ENCODE measurements at regions not wholly inside any gene's neighbourhood (a gene's known extent, or its start where the extent isn't known, plus 50 kb on each side); places are given as distances from the start of the nearest gene placed in this dataset.
"Not testable (repeated sequence)": the region's sequence is repeated elsewhere in the genome, so short reads cannot be mapped to it uniquely, and the experiment has no call there.

DNA sequence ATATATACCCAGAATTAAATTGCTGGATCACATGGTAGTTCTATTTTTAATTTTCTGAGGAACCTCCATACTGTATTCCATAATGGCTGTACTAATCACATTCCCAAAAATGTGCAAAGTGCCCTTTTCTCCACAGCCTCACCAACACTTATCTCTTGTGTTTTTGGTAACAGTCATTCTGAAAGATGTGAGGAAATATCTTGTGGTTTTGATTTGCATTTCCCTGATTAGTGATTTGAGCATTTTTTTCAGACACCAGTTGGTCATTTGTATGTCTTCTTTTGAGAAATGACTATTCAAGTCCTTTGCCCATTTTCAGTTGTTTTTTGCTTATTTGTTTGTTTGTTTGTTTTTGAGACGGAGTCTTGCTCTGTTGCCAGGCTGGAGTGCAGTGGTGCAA, 98.1 kb upstream of the SIMC1 start:
- DNase-seq (ENCODE audit: low spot score): not testable (repeated sequence)

DNA sequence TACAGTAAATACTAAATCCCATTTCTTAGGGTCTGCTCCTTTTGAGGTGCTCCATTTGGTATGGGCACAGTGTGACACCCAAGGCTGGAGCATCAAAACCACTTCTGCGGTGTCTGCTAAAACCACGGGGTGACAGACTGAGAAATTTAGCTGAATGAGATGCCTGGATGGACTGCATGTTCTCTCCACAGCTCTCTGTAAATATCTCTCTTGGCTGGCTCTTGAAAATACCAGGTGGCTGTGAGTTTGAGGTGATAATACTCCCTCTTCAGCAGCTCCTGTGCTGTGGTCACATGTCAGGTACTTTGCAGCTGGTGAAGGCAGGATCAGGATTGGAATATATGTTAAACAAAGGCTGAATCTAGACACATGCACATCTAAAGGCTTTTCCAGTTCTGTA, 93.7 kb upstream of the SIMC1 start:
- no peak for DNase-seq (ENCODE audit: low spot score)

DNA sequence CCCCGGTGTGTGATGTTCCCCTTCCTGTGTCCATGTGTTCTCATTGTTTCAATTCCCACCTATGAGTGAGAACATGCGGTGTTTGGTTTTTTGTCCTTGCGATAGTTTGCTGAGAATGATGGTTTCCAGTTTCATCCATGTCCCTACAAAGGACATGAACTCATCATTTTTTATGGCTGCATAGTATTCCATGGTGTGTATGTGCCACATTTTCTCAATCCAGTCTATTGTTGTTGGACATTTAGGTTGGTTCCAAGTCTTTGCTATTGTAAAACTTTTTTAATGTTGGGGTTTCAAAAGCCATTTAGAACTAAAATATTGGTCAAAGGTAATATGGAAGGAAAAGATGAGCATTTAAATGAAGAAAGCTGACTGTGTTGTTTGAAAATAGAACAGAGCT, 88.3 kb upstream of the SIMC1 start:
- DNase-seq (ENCODE audit: low spot score): not testable (repeated sequence)

DNA sequence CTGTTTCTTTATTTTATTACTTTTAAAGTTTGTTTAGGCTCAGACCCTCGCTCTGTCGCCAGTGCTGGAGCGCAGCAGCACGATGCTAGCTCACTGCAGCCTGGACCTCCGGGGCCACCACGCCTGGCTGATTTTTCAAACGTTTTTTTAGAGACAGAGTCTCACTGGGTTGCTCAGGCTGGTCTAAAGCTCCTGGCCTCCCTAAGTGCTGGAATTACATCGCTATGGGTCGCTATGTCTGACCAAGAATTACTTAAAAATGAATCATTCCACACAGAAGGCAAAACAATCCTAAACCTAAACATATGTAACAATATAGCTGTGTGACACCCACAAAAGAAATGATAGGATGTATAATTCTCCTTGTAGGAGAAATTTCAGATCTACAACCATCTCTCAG, 86.9 kb upstream of the SIMC1 start:
- DNase-seq (ENCODE audit: low spot score): no peak

DNA sequence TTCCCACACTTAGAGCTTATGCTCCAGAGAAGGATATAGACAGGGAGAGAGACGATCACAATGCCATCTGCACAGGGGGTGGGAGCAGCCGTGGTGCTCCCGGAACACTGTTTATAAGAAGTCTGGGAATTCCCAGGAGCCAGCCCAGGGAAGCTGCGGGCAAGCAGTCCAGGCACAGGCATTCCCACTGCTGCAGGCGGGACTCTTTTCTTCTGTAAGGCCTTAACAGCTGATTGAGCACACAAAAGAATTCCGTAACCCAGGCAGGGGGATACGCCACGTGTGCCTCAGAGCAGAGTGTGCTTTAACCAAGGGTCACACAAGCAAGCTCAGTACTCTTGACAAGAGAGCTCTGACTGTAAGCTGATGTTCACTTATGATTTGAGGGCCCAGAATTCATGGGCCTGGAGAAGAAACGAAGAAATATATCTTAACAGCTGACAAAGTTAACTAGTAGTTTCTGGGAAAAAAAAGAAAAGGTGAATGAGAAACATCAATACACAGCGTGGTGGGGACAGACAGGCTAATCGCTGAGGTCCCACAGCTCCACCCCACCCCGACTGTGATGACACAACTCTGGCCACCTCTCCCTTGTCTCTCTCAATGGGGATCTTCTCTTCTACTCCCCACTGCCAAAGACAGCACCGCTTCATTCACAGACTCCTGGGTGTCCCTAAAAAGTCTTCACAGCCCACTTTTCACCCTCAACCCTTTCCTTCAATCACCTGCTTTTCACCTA, 85.9 kb upstream of the SIMC1 start:
- peak; percentile 77 for DNase-seq (ENCODE audit: low spot score)

DNA sequence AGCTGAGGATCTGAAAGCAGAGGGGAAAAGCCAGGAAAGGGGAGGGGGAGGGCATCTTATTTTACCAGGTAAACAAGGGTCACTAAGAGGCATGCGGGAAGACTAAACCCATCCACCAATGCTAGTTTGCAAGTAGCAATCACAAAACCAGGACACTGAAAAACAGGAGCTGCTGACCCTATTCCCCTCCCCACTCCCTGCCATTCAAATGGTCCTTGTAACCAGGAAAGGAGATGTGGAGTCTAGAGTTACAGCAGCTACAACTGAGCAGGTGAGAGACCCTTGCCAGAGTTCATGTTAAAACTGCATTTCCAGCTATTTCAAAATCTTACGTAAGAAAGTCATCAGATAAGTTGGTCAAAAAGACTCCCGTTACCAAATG, 85.3 kb upstream of the SIMC1 start:
- no peak for DNase-seq (ENCODE audit: low spot score)

DNA sequence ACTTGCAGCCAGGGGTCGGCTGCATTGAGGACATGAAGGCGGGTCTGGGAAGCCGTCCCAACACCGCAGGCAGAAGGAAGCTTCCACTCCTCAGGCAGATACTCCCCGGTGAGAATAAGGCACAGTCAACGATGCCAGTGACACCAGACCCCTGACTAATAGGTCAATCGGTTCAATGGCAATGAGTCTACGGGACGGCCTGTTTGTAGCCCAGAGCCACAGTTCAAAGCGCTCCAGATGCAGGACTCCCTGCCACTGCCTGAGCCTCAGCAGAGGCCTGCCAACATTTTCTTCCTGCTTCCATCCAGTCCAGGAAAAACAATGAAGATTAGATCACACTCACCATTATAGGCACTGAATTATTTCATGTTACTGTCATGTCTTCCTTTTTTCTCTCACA, 84.5 kb upstream of the SIMC1 start:
- no peak for DNase-seq (ENCODE audit: low spot score)

DNA sequence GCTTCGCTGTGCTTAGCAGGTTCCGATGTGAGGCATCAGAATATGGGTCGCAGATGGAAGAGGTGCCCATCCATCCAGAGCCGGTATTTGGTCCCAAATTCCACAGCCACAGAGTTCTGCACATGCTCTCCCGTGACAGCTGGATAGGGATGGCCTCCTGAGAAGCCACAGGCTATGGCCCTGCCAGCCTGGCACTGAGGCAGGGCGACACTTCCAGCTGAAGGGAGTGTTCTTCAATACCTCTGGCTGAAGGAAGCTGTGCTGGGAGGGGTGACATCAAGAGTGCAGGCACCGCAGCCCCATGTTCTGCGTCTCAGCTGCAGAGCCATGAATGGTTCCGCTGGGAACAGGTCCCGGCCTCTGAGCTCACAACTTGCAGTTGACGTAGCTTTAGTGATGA, 83.4 kb upstream of the SIMC1 start:
- no peak for DNase-seq (ENCODE audit: low spot score)

DNA sequence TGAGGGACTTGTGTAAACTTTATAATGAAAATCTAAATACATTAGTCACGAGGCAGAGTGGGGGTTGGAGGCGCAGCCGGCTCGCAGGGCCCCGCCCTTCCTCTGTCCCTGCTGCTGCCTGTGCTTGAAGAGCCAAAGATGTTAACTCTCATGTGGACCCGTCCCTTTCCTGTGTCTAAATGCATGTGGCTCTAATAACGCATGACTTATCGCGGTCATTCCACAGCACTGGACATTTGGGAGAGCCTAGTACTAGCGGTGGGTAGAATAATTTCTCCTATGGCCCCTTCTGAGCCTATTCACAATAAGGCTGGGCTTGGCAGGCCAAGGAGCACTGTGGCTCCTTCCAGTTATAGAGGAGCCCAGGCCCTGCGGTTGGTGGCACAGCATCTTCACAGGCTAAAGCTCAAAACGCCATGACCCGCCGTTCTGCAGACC, 82.3 kb upstream of the SIMC1 start:
- no peak for DNase-seq (ENCODE audit: low spot score)

DNA sequence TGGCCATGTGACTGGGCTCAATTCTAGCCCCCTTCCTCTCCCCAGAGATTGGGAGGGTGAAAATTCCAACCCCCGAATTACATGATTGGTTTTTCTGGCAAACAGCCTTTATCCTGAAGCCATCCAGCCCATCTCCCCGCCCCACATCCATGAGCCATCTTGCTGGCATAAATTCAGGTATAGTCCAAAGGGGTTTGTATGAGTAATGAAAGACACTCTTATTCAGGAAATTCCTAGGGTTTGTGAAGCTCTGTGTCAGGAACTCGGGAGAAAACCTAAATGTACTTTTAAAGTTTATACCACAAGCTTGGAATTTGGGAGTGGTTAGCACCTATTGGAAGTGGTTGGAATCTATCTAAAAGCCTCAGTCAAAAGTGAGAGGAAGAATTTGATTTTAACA, 80.6 kb upstream of the SIMC1 start:
- DNase-seq (ENCODE audit: low spot score): no peak

DNA sequence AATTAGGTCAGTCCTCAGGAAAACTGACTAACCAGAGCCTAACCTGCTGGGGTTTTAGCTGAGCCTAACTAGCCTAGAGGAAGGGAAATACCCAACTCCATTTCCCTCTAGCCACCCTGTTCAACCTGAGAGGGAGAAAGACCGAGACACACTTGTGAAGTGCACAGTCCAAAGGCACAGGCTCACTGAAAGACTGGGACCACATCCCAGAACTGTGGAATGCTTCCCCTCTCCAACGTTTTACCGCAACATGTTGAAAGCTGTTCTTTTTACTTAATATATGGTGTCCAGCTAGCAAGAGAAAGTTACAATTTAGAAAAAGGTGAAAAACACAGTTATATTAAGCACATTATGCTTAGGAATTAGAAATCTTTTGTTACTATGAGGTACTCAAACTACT, 76.8 kb upstream of the SIMC1 start:
- no peak for DNase-seq (ENCODE audit: low spot score)

DNA sequence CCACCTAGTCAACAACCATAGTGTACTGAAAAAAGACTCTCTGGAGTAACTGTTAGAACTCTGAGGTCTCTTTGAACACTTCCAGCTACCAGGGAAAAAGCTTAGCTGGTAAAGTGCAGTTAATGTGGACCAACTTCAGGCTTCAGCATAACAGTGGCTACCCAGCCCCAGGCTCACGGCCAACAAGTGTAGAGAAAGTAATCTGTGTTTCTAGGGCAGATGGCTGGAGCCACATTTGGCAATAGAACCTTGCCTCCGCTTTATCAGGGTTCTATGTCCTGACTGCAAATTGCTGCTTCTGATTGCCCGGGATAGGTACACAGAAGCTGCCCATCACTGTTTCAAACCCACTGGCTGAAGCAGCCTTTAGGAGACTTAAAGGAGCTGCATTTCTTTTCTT, 76.0 kb upstream of the SIMC1 start:
- no peak for DNase-seq (ENCODE audit: low spot score)

DNA sequence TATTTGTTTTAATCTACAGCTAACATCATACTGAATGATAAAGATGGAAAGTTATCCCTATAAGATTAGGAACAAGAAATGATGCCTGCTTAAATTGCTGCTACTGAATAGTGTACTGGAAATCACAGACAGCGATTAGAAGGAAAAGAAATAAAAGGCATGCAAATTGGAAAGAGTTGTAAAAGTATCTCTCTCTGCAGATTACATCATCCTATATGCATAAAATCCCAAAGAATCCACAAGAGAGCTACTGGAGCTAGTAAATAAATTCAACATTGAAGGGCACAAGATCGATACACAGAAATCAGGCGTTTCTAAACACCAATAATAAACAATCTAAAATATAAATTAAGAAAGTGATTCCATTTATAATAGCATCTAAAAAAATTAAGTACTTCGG, 75.3 kb upstream of the SIMC1 start:
- DNase-seq (ENCODE audit: low spot score): no peak

DNA sequence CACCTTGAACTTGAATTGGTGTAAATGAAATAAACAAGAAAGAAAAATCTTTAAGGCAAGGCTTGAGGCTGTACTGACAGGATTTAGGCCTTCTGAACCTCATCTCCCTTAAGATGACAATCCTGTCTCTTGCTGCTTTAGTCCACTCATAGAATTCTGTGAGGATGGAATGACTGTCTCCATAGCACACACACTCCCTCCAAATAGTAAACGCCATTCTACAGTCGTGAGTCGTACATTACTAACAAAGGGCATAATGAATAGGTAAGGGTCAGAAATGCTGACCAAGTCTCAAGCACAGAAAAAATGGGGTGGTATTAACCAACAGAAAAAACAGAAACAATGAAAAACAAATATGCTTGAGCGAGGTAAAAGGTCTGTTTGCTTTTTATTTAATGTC, 71.8 kb upstream of the SIMC1 start:
- no peak for DNase-seq (ENCODE audit: low spot score)

DNA sequence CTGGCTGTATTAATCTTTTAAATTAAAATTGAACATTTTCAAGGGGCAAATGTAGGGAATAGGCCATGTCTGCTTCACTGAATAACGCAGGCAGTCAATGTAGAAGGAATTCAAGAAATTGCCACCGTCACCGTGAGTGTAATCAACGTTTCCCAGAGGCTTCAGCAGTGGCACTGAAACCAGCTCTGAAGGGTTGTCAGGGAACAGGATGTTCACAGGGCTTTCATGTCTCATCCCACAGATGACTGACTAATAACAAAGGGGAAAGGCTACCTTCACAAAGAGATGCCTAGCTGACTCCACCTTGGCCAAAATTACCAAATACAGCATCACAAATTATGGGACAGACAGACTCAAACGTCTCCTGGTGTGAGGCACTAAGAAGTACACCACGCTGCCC, 70.4 kb upstream of the SIMC1 start:
- no peak for DNase-seq (ENCODE audit: low spot score)

DNA sequence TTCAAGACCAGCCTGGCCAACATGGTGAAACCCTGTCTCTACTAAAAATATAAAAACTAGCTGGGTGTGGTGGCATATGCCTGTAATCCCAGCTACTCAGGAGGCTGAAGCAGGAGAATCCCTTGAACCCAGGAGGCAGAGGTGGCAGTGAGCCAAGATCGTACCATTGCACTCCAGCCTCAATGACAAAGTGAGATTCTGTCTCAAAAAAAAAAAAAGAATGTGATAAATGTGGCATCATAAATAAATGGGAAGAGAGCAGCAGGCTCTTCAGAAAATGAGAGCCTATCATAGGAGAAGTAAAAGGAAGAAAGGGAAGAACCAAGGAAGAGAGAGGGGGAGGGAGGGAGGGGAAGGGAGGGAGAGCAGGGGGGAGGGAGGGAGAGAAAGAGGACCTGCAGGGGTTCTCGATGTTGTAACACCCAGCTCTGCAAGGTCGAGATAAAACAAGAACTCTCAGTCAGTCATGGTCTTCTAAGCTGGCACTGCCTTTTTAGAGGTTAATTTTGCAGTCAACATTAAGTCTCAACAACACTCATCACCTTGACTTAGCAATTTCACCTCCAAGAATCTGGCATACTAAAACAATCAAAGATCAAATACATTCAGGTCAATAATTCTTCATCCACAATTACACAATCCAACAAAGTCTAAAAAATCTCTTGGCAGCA, 68.7 kb upstream of the SIMC1 start:
- no peak for DNase-seq (ENCODE audit: low spot score)

DNA sequence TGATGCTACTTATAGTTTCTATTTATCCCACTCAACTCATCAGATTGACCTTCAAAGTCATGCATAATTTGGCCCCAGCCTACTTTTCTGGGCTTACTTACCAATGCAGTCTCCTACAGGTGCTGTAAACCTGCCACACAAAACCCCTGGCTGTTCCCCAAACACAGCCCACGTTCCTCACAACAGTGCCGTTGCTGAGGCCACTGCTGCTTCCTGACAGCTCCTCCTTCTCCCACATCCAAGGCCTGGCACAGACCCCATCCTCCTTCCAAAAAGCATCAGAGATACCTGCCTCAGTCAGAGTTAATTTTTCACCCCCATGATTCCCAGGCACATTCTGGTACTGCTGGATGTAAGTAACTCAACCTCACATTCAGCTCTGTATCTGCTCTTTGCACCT, 68.1 kb upstream of the SIMC1 start:
- DNase-seq (ENCODE audit: low spot score): no peak

DNA sequence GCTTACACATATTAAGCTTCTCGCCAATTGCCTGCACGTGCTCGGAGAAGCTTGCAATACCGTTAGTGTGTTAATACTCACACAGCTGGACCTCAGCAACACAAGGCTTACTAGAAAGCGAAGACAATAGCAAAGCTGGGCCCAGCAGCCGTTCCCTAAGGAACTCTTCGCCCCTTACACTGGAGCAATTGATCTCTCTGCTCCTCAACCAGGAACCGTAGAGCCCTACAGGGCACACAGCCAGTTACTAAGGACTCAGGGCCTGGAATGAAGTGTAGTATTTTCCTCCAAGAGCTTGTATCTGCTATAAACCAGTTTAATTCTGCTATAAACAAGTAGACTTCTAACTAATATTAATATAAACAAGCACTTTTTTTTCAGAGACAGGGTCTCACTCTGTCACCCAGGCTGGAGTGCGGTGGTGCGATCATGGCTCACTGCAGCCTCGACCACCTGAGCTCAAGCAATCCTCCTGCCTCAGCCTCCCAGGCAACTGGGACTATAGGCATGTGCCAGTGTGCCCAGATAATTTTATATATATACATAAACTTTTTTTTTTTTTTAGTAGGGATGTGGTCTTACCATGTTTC, 67.0 kb upstream of the SIMC1 start:
- DNase-seq (ENCODE audit: low spot score): no peak

DNA sequence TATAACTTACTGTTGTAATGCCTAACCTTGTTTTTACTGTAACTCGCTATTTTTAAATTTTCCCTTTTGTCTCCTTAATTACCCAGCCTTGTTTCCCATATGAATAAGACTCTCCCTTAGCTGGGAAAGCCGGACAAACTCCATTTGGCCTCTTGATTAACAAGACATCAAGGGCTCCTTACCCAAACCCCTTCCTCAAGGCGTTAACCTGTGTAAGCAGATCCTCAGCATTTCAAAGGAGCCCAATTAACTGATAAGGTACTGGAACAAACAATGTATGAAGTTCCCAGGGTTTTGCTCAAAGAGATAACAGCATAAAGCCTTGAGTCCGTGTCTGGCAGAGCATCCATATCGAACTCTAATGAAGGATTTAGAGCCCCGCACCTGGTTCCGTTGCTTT, 66.0 kb upstream of the SIMC1 start:
- no peak for DNase-seq (ENCODE audit: low spot score)

DNA sequence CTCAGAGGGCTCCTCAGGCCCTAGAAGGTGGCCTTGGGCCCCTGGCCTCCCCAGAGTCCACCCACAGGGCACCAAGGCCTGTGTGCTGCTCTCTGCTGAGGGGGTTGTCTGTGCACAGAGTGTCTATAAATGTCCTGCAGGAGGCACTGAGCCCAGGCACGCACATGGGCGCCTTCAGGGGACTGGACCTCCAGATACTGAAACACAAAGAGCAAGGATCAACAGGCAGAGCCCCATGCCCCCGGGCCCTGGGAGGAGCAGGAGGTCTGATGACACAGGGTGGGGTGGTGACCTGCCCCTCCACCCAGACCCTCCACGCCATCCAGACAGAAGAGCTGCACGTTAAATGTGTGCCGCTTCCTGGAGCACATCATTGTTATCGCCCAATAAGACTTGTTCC, 64.6 kb upstream of the SIMC1 start:
- no peak for DNase-seq (ENCODE audit: low spot score)

DNA sequence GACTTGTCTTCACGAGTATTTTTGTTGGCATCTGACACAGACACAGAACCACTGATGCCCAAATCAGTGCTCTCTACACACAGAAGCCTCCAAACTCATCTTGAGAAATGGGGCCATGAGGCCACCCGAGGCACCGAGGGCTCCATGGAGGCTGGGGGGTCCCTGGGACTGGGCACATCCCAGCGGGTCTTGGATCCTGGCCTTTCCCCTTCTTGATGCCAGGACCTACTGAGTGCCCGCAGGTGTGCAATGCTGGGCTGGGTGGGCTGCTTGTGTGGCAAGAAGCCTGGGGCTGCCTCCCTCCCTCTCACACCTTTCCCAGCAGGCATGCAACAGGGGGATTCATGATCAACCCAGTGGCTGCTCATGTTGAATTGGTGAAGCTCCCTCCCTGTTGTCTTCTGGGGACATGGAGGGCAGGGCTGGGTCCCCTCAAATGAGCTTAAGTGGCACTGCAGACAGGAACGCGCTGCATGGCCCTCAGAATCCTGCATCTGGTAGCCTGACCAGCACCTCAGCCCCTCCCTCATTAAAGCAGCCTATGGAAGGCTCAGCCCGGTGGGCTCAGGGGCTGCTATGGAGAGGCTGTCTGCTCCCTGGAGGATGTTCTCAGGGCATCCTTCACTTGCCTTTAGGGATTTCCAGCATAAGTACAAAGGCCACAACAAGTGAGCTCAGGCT, 63.7 kb upstream of the SIMC1 start:
- DNase-seq (ENCODE audit: low spot score): no peak

DNA sequence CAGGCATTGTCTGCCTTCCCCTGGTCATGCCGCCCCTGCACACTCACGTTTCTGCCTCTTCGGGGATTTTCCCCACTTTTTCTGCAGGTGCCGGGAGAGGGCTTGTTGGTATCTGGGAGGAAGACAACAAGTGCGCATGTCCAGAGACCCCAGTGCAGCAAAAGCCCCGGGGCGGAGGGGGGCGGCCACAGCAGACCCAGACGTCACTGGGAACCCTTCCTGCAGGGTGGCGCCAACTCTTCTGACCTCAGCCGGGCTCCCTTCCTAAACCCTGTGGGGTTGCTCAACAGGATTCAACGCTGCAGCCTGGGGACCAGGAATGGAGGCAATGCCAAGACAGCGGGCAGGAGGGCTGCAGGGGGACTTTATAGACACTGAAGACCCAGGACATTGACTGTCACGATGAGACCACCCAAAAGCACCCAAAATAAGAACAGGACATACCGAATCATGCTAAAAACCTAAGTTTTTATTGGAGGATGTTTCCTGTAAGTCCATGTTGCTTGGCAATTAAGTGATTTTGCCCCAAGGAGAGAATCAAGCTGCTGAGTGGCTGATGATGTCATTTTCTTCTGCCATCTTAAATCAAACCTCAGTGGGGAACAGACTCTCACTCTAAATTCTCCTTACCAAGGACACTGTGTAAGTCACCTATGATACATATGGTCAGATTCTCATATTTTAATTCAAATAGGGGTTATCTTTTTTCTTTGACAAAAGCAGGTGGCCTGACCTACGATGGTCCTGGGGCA, 62.9 kb upstream of the SIMC1 start:
- DNase-seq (ENCODE audit: low spot score): no peak

Measured in ecto neural progenitor cell (in vitro differentiated cells).